GM21723 (cell line): ENCODE measurements at regions not wholly inside any gene's neighbourhood (a gene's known extent, or its start where the extent isn't known, plus 50 kb on each side); places are given as distances from the start of the nearest gene placed in this dataset.

Experiments
- ATAC-seq: cut with Tn5 transposase; IDR thresholded peaks from one replicate; pipeline ENCODE4 v1.9.1; 2021; ENCODE audit warnings: mild to moderate bottlenecking, moderate library complexity; ENCODE audit not compliant: unreplicated experiment

DNA sequence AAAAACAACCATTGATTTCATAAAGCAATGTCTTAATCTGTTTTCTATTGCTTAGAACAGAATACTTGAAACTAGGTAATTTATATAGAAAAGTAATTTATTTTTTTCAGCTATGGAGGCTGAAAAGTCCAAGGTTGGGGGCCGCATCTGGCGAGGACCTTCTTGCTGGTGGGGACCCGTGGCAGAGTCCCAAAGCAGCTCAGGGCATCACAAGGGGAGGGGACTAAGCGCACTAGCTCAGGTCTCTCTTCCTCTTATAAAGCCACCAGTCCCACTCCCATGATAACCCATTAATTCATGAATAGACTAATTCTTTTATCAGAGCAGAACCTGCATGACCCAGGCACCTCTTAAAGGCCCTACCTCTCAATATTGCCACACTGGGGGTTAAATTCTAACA is 87.2 kb upstream of the KLF13 start:
- no peak for ATAC-seq

- ATAC-seq = no peak
Observed at GRCh38 chr15:31241888-31242522, 84.6 kb upstream of the KLF13 start.

DNA sequence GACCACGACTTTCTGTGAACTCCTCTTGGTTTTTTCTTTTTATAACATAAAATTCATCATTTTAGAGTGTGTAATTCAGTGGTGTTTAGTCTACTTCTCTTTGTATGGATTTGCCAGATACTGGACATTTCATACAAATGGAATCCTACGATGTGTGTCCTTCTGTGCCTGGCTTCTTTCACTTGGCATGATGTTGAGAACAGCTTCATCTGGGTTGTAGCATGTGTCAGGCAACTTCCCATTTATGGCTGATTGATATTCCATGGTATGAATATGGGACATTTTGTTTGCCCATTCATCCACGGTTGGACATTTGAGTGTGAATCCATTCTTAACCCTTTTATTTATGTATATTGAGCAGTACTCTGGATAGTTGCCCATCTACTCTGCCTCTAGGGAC is 82.7 kb upstream of the KLF13 start:
- ATAC-seq = no peak

DNA sequence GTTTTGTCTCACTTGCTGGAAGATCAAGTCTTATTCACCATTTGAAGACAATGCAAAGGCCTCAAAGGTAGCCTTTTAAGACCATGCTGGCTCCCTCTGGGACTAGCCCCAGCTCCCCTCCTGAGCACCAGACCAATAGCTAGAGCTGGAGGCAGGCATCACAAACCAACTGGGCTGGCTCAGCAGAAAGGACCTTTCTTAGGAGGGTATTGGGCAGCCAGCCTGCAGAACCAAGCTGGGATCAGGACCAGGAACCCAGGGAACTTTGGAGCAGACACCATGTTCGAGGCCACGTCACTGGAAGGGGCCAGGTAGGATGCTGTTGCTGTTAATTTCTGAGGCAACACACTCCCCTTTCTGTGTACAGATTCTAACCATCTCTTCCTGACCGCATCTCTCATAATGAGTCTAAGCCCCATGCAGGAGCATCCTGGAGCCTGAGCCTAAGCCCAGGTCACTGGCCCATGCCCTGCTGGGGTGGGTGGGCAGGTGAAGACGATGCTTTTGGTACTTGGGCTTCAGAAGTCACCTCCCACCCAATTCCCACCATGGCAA is 81.4 kb upstream of the KLF13 start:
- ATAC-seq = no peak

- ATAC-seq = no peak
Observed at GRCh38 chr15:31245756-31246155, 80.9 kb upstream of the KLF13 start.

DNA sequence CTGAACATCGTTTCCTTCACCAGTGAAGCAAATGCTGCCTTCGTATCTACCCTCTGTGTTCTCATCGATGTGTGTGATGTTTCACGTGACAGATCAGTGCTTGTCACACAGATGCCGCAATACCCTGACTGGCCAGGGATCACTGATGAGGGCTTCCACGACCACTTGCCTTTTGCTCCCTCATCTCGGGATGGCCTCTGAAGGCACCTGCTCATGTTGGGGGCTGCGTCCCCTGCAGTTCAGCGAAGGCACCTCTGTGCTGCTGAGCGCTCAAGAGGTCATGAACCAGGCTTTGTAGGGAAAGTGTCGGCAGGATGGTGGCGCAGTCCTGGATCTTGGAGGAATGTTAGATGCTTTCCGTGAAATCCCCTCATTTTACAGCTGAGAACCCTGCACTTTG is 79.2 kb upstream of the KLF13 start:
- ATAC-seq = no peak

DNA sequence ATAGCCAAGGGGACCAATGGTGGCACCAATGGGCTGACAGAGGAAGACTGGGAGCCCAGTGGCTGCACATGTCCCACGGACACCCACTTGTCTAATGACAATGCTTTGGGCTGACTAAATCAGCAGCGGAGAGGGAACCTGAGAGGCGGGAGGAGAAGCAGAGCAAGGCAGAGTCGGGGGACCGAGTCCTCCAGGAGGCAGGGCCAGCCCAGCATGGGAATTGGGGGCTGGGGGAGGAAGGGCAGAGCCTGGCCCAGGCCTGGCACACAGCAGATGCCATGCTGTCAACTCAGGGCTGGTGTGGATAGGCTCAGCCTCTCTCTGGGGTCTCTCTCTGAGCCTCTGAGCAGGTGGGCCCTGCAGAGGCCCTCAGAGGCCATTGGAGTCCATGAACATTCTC is 78.4 kb upstream of the KLF13 start:
- no peak for ATAC-seq

GRCh38 chr15:31248951-31249350 is 77.7 kb upstream of the KLF13 start:
- ATAC-seq = no peak

DNA sequence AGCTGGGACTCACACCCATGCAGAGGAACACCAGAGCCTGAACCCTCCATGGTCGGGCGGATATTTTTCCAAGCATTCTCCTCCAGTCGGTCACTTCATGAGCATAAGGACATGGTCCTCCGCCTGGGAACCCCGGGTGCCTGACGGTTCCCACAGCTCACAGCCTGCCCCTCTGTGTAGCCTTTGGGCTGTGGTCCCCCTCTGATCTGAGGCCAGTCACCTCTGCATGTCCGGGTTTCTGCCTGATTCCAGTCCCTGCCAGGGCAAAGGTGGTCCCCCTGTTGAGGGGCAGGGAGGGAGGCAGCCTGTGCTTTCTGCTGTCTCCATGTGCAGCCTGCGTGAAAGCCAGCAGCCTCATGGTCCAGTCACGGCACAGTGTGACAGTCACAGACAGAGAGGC is 76.6 kb upstream of the KLF13 start:
- ATAC-seq = no peak

- no peak for ATAC-seq
Observed at GRCh38 chr15:31251165-31251564, 75.5 kb upstream of the KLF13 start.

DNA sequence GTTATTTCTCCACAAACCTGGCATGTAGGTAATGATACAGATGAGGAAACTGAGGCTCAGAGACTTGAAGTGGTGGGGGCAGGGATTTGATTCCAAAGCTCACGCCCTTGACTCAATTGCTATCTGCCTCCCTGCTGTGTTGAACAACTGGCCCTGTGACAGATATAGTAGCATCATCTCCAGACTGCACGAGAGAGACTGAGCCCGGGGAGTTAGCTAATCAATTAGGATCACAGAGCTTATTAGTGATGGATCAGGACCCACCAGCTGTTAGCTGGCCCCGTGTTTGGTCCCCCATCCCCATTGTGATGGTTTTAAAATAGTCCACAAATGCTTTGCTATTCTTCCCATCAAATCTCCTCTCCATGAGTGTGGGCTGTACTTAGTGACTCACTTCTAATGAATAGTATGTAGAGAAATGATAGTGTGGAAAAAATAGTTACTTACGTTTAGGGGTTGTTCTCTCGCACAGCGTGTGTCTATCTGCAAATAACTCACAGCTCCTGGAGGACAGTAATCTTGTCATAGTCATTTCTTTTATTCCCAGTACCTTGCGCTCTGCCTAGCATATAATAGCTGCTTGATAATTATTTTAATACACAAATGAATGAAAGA is 74.4 kb upstream of the KLF13 start:
- no peak for ATAC-seq

DNA sequence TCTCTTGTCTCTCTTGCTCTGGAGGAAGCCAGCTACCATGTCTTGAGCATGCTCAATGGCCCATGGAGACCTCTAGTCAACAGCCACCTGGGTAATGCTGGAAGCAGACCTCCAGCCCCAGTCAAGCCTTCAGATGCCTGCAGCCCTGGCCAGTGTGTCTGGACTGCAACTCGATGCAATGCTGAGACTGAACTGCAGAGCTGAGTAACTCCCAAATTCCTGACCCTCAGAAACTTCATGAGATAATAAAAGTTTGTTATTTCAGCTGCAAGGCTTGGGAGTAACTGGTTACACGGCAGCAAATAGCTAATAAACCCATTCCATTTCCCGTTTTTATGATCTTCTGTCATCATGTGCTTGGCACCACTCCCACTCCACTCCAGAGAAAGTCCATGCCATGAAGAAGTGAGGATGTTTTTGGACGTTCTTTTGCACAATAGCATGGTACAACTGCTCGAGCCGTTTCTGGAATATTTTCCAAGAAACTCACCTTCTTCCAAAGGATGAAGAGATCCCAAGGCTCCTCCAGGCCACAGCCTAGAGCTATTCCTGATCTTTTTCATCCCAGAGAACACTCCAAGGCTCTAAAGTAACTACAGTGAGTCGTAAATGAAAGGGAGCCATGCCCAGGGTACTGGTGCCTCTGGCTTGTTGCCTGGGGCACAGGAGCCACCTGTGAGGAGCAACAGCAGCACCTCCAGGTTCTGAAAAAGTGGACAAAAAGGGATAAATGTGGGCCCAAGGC is 72.0 kb upstream of the KLF13 start:
- no peak for ATAC-seq

GRCh38 chr15:31255176-31255510 is 71.5 kb upstream of the KLF13 start:
- no peak for ATAC-seq

- no peak for ATAC-seq
Observed at GRCh38 chr15:31255732-31256377, 70.8 kb upstream of the KLF13 start.

DNA sequence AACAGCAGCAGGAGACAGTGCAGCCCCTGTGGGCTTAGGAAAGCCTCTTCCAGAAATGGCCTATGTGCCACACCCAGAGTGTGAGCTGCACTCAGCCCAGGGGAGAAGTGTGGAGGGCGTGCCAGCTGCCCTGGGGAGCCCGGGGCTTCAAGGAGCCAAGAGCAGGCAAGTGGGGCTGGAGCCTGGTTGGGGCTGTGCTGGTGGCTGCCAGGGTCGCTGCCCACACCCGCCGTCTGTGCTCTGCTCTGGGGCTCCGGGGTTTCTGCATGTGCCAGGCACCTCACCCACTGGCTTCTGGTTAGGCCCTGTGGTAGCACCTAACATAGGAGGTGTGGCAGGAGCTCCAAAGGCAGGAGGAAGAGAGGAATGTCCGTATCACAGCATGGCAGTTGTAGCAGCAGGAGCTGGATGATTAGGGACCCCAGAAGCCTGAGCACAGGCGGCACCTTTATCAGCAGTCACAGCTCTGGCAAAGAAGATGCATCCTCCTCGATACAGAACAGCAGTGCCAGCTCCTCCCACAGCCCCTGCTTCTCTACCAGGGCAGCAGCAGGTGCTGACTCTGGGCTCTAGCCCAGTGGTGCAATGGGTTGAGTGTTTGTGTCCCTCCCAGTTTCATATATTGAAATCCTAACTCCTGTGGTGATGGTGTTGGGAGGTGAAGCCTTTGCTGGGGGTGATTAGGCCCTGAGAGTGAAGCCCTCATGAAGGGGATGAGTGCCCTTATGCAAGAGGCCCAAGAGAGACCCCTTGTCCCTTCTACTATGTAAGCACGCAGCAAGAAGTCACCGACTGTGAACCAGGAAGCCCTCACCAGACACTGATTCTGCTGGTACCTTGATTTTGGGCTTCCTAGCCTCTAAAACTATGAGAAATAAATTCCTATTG is 70.0 kb upstream of the KLF13 start:
- ATAC-seq = no peak

GRCh38 chr15:31257286-31257685 is 69.3 kb upstream of the KLF13 start:
- no peak for ATAC-seq

- ATAC-seq = no peak
Observed at GRCh38 chr15:31258260-31258659, 68.4 kb upstream of the KLF13 start.

GRCh38 chr15:31259562-31260252 is 66.9 kb upstream of the KLF13 start:
- no peak for ATAC-seq

DNA sequence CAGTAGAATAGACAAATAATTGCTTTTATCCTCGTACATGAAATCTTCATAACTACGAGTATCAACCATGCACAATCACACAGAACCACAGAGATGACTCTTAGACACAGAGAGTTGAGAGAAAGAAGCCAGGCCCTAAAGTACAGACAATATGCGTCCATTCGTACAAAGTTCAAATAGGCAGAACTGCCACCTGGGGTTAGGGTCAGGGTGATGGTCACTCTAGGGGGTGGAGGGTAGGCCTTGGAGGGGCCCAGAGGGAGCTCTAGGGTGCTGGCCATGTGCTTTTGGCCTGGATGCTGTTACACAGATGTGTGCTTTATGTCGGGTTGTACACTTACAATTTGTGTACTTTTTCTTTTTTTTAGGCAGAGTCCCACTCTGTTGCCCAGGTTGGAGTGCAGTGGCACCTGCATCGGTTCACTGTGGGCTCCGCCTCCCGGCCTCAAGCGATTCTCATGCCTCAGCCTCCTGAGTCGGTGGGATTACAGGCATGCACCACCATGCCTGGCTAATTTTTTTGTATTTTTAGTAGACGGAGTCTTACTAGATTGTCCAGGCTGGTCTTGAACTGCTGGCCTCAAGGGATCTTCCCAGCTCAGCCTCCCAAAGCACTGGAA is 65.9 kb upstream of the KLF13 start:
- no peak for ATAC-seq
